ENCODE measurements at regions not wholly inside any gene's neighbourhood (a gene's known extent, or its start where the extent isn't known, plus 50 kb on each side); places are given as distances from the start of the nearest gene placed in this dataset.

DNA sequence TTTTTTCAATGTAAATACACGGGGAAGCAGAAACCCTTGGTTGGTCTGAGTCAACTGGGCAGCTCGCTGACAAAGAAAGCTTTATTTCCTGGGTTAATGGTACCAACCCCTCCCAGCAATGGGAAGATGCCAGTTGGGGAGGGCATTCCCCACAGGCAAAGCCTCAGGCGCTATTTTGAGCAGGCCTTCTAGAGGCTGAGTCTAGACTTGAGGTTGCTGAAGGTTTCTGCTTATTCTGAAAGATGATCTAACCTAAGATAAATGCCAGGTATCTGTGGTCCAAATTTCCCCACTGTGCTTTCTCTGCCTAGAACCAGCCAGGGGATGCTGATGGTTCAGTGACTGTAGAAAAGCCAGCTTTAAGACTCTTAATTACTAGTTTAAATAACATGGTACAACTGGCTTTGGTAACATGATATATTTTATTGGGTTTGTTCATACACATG, 172.5 kb upstream of the JARID2 start:
- TF ChIP-seq, protein P1, sequence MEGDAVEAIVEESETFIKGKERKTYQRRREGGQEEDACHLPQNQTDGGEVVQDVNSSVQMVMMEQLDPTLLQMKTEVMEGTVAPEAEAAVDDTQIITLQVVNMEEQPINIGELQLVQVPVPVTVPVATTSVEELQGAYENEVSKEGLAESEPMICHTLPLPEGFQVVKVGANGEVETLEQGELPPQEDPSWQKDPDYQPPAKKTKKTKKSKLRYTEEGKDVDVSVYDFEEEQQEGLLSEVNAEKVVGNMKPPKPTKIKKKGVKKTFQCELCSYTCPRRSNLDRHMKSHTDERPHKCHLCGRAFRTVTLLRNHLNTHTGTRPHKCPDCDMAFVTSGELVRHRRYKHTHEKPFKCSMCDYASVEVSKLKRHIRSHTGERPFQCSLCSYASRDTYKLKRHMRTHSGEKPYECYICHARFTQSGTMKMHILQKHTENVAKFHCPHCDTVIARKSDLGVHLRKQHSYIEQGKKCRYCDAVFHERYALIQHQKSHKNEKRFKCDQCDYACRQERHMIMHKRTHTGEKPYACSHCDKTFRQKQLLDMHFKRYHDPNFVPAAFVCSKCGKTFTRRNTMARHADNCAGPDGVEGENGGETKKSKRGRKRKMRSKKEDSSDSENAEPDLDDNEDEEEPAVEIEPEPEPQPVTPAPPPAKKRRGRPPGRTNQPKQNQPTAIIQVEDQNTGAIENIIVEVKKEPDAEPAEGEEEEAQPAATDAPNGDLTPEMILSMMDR (IDR thresholded peaks at IDR 0.05; ENCODE audit: extremely low read depth, insufficient read depth, missing control alignments), result no peak
- DNase-seq (ENCODE audit: low spot score), result peak; percentile 53
- in situ Hi-C loops (cut with MboI; ENCODE audit: low pct_unique_long_range_greater_than_20kb, low sequenced_read_pairs, unreplicated experiment), result no loop called here

DNA sequence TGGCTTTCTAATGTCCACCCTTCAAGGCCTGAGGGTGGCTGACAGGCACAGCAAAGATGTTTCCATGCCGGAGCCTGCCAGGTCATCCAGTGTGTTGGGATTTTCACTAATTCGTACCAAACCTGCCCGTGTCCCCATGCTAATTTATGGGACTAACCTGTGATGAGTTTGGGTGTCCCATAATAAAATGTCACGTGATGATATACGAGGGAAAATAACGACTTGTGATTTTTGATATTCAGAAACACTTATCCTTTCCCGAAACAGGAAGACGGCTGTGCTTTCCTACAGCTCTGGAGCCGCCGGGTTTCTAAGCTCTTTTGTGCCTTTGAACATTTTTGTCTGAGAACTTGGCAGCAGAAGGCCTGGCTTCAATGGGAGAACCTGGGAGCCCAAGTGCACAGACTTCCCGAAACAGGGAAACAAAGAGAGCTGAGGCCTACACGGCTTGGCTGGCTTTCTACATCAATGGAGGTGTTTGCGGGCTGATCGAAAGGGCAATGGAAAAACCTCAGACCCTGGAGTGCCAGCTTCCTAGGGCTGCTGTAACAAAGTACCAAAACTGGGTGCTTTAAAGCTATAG, 171.9 kb upstream of the JARID2 start:
- in situ Hi-C loops (cut with MboI; ENCODE audit: low pct_unique_long_range_greater_than_20kb, low sequenced_read_pairs, unreplicated experiment), result no loop called here
- TF ChIP-seq, protein P1 (IDR thresholded peaks at IDR 0.05; ENCODE audit: extremely low read depth, insufficient read depth, missing control alignments), result no peak
- DNase-seq (ENCODE audit: low spot score), result no peak

DNA sequence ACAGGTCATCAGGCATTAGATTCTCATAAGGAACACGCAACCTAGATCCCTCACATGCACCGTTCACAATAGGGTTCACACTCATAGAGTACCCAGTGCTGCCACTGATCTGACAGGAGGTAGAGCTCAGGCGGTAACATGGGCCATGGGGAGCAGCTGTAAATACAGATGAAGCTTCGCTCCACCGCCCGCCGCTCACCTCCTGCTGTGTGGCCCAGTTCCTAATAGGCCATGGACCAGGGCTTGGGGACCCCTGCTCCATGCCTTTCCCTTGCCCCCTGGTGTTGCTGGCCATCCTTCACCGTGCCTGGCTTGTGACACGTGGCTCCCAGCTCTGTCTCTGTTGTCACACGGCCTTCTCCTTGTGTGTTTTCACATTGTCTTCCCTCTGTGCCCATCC, 171.1 kb upstream of the JARID2 start:
- in situ Hi-C loops (cut with MboI; ENCODE audit: low pct_unique_long_range_greater_than_20kb, low sequenced_read_pairs, unreplicated experiment), result no loop called here
- TF ChIP-seq, protein P1 (IDR thresholded peaks at IDR 0.05; ENCODE audit: extremely low read depth, insufficient read depth, missing control alignments), result no peak
- DNase-seq (ENCODE audit: low spot score), result no peak

DNA sequence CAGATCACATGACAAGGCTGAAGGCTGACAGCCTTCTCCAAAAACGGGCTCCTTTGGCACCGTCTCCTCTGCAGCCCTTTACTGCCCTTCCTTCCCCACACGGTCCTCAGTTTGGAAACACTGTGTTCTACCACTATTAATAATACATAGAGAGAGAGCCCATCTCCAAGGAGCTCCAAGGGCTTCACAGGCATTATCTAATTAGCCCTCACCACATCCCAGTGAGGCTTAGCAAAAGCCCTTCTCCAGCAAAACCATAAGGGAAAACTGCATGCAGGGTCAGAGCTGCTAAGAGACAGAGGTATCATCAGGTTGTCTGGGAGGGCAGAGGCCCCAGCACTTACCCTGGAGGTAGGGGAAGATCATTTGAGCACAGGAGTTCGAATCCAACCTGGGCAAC, 169.3 kb upstream of the JARID2 start:
- TF ChIP-seq, protein P1 (IDR thresholded peaks at IDR 0.05; ENCODE audit: extremely low read depth, insufficient read depth, missing control alignments), result no peak
- in situ Hi-C loops (cut with MboI; ENCODE audit: low pct_unique_long_range_greater_than_20kb, low sequenced_read_pairs, unreplicated experiment), result no loop called here
- DNase-seq (ENCODE audit: low spot score), result no peak

DNA sequence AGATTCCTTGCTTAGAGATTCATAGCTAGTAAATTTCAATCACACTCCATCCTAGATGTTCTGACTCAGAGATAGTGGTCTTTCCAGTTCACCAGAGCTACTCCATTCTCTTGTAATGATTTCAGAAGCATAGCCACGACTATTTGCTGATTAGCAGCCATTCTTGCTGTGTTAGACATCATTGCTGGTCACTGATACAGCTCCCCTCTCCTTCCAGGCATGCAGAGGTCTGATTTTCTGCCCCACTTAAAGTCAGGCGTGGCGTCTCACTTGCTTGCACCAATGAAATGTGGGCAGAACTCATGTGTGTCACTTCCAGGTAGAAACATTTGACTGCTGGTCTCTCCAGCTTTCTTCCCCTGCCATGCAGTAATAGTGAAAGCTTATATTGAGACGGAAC, 168.9 kb upstream of the JARID2 start:
- no peak for DNase-seq (ENCODE audit: low spot score)
- TF ChIP-seq, protein P1 (IDR thresholded peaks at IDR 0.05; ENCODE audit: extremely low read depth, insufficient read depth, missing control alignments), result no peak
- in situ Hi-C loops (cut with MboI; ENCODE audit: low pct_unique_long_range_greater_than_20kb, low sequenced_read_pairs, unreplicated experiment), result no loop called here

DNA sequence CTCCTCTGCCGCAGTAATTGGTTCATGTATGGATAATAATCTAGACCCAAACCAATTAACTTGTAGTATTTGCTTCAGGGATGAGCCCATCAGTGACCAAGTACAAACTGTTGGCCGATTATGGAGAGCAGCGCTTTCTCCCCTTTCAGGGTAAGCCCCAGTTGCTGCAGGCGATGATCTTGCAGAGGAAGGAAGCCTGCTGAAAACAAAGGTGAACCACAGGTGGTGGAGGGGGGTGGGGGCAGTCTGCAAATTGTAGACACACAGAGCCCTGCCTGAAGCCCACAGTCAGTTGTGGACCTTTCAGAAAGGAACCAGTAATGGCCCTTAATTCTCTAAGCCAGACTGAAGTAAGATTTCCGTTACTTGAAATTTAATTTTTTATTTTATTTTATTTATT, 167.9 kb upstream of the JARID2 start:
- TF ChIP-seq, protein P1 (IDR thresholded peaks at IDR 0.05; ENCODE audit: extremely low read depth, insufficient read depth, missing control alignments), result no peak
- no peak for DNase-seq (ENCODE audit: low spot score)
- in situ Hi-C loops (cut with MboI; ENCODE audit: low pct_unique_long_range_greater_than_20kb, low sequenced_read_pairs, unreplicated experiment), result no loop called here

Measured in GM13977 (cell line).